ENCODE measurements at regions not wholly inside any gene's neighbourhood (a gene's known extent, or its start where the extent isn't known, plus 50 kb on each side); places are given as distances from the start of the nearest gene placed in this dataset.
"Not testable (repeated sequence)": the region's sequence is repeated elsewhere in the genome, so short reads cannot be mapped to it uniquely, and the experiment has no call there.

- TF ChIP-seq CTCF (conservative IDR thresholded peaks at IDR 0.05); EZH2 (IDR thresholded peaks at IDR 0.05; ENCODE audit: low read depth): not testable (repeated sequence)
Observed at GRCh38 chr1:146386851-146387749, 158.3 kb upstream of the NOTCH2NLA start.
